ENCODE measurements at regions not wholly inside any gene's neighbourhood (a gene's known extent, or its start where the extent isn't known, plus 50 kb on each side); places are given as distances from the start of the nearest gene placed in this dataset.

DNA sequence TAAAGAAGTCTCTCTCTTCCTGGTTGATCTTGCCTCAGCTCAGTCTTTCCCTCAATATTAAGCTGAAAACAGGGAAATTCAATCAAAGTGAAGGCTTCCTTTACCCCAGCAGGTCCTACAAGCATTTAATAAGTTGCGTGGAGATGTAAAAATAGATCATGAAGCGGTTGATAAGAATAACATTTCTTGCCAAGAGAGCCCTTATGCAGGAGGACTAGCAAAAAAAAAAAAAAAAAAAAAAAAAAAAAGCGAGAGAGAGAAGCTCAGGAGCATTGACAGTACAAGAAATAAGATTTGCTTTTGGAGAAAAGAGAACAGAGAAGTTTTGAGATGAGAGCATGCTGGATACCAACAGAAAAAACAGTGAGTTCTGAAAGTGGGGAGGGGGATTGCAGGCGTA lies 112.2 kb upstream of the CLMP start:
- no peak for DNase-seq (ENCODE audit: low read depth)
- H3K4me3 ChIP-seq (ENCODE audit: low read depth, low read length) = no peak overlapping the region

- no peak overlapping the region for H3K4me3 ChIP-seq (ENCODE audit: low read depth, low read length)
- no peak for DNase-seq (ENCODE audit: low read depth)
Measured at GRCh38 chr11:123306531-123306930, 111.5 kb upstream of the CLMP start.

DNA sequence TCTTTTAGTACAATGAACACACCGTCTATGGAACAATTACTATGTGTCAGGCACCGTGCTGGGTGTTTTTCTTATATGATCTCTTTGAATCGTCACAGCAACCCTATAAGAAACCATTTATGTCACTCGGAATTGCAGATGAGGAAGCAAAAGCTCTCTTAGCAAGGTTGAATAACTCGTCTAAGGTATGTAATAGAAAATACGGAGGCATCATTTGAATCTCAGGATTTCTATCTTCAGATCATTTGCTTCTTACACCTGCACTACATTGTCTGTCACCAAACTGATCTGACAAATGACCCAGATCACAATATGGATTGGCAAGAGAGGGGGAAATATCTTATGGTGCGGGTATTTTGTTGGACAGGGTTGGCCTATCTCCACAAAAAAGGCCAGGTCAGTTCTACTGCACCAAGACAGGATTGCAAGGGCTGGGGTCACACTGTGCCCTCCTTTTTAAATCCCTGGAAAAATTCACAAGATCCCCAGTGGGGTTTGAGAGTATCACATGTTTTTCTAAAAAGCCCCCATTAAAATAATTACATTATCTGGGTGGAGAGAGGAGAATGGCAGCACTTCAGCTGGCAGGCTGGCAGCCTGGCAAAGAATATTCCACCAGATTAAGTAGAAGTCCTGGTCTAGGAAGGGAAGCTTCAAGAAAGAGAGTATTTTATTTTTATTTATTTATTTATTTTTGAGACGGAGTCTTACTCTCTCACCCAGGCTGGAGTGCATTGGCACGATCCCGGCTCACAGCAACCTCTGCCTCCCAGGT lies 110.7 kb upstream of the CLMP start:
- no peak for DNase-seq (ENCODE audit: low read depth)
- H3K4me3 ChIP-seq (ENCODE audit: low read depth, low read length) = no peak overlapping the region

DNA sequence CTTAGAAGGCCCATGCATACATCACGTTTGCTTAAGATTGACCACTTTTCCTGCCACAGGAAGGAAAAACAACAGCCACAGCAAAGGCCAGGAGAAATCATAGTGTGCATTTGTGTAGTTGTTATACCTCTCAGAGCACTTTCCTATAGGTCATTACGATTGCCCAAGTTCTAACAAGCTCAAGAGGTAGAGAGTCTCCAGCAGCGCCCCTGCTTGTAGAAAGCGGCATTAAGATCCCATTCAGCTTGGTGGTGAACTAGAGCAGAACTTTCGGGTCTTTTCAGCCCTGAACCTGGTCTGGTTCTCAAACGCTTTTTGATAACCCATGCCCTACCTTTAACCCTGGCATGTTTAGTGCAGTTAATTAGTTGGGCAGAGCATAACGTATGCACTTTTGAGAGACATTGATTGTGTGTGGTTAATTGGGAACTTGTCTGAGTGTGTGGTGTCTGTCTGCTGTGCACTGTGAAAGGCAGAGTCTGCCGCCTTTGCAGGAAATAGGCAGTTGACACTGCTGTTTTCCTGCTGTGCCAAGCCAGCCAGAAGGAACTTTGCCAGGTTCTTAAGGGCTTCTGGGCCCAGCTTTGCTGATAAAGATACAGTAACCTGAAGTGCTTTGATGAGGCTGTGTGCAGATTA lies 109.9 kb upstream of the CLMP start:
- no peak for DNase-seq (ENCODE audit: low read depth)
- H3K4me3 ChIP-seq (ENCODE audit: low read depth, low read length) = no peak overlapping the region

- no peak for DNase-seq (ENCODE audit: low read depth)
- no peak overlapping the region for H3K4me3 ChIP-seq (ENCODE audit: low read depth, low read length)
Measured at GRCh38 chr11:123303924-123304323, 108.9 kb upstream of the CLMP start.

DNA sequence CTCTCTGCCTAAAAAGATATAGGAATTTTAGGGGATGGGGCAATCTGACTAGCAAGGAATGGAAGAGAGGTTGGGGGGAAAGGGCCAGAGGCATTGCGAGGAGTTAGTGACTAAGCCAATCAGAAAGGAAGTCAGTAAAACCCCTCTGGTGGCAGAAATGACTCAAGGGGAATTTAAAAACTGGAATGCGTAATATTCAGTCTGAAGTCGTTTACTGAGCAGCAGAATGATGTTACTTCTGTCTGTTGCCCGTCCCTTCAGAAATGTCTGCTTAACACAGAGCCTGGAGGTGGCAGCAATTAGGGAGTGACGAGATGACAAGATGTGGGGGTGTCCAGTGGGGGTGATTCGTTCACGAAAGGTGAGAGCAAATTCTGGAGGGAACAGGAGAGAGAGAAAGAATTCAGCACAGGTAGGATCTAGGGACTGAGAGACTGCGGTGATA lies 107.7 kb upstream of the CLMP start:
- no peak overlapping the region for H3K4me3 ChIP-seq (ENCODE audit: low read depth, low read length)
- peak; percentile 18 for DNase-seq (ENCODE audit: low read depth)

DNA sequence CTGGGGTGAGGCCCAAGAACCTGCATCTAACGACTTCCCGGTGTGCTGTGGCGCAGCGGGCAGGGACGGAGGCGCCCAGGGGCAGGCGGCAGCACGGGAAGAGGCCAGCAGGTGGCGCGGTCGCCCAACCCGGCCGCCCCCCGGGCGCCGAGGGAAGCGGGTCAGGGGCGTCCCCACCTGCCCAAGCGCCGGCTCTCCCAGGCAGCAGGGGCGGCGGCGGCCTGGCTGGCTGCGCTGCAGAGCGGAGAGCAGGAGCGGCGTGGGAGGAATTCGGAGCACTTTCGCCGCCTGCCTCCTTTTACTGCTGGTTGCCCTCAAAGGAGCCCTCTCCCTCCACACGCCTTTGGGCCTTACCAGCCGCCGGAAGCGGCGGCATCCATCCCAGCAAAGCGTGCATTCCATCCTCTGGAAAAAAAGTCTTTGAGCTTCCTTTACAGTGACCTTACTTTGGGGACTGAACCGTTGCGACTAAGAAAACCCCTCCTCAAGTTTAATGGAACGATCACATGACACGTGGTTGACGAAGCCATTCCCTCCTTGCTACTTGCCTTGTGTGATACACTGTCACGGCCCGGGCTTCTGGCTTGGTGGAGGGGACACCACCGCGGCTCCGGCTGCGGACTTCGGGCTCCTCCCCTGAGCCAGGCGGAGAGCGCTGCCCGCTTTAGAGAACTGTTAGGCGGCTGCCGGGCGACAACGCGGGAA lies 106.8 kb upstream of the CLMP start:
- H3K4me3 ChIP-seq (ENCODE audit: low read depth, low read length) = peak overlapping the region; percentile 44

GRCh38 chr11:123301013-123301591 lies 106.1 kb upstream of the CLMP start:
- DNase-seq (ENCODE audit: low read depth) = peak; percentile 40
- peak overlapping the region; percentile 44 for H3K4me3 ChIP-seq (ENCODE audit: low read depth, low read length)

More for the DNA sequence above, 106.8 kb upstream of the CLMP start:
- no peak for DNase-seq (ENCODE audit: low read depth)

DNA sequence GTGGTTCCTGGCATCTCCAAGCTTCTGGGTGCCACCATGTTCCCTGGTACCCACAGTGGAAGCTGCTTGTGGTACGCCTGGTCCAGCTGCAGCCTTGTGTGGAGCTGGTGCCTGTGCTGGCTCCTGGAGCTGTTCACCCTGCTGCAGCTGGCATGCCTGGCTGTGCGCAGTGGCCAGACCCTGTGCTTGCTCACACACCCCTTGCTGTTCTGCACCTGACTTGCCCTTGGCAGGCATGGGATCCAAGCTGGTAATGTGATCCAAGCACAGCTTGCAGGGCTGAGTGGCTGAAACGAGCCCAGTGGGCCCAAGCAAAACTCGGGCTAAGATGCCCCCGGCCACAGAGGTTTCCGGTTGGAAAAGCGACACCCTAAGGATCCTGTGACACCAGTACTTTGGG lies 104.7 kb upstream of the CLMP start:
- no peak overlapping the region for H3K4me3 ChIP-seq (ENCODE audit: low read depth, low read length)
- no peak for DNase-seq (ENCODE audit: low read depth)

GRCh38 chr11:123298488-123299447 lies 103.7 kb upstream of the CLMP start:
- no peak for DNase-seq (ENCODE audit: low read depth)

GRCh38 chr11:123292647-123293046 lies 97.6 kb upstream of the CLMP start:
- no peak overlapping the region for H3K4me3 ChIP-seq (ENCODE audit: low read depth, low read length)
- DNase-seq (ENCODE audit: low read depth) = no peak

More at GRCh38 chr11:123298488-123299447, 103.7 kb upstream of the CLMP start:
- H3K4me3 ChIP-seq (ENCODE audit: low read depth, low read length) = no peak overlapping the region

DNA sequence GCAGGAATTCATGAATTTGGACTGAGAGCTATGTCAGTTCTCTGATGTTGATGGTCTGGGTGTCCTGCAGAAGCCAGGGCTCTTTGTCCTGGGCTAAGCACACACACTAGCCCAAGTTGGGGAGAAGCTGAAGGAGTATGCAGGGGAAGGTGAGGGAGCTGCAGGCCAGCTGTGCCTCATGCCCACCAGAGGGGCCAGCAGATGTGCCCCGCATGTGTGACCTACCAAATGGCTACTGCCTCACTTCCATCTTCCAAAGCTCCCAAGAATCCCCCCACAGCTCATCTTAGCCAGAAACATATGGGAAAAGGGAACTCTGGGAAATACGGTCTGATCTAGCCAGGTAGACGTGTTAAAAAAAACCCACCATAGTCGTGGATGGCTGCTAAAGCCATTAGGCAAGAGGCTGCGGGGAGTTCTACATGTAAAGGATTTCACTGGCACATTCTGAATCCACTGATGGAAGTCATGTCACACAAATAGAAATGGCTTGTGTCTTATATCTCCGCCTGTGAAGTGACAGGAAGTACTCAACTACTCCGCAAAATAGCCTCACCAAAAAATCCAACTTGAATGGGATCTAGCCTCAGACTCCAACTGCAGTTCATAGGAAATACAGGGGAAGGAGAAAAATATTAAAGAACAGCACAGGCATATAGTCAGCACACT lies 96.3 kb upstream of the CLMP start:
- no peak overlapping the region for H3K4me3 ChIP-seq (ENCODE audit: low read depth, low read length)
- no peak for DNase-seq (ENCODE audit: low read depth)

DNA sequence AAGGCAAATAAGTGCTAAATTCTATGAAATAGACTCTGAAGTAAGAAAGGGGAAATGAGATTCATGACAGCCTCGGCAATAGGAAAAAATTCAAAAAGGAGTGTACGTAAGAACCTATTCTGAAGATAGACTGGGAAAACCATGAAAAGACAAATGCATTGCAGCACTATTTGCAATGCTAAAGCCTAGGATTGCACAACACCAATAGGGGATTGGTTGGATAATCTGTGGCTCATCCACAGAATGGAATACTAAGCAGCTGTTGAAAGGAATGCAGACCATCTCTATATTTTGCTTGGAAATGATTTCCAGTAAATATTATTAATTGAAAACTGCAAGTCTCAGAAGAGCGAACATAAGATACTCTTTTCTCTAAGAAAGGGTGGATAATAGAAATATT lies 91.7 kb upstream of the CLMP start:
- no peak overlapping the region for H3K4me3 ChIP-seq (ENCODE audit: low read depth, low read length)
- no peak for DNase-seq (ENCODE audit: low read depth)

DNA sequence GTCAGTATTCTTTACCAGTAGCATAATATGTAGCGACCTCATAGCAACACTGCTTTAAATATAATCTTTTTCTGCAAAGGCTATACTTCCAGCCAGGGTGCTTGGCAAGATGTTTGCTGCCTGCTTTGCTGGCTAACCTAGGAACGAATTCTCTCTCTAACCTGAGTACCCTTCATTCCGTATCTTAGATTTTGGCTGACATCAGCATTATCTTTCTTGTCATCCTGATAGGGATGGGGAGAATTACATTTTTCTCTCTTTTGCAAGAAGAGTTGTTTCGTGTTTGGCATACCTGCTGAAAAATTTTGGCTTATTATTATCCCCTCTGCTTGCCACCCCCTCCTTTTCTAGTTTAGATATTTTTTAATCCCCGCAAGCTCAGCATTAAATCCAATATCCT lies 91.2 kb upstream of the CLMP start:
- no peak for DNase-seq (ENCODE audit: low read depth)
- H3K4me3 ChIP-seq (ENCODE audit: low read depth, low read length) = no peak overlapping the region

GRCh38 chr11:123284454-123284853 lies 89.4 kb upstream of the CLMP start:
- H3K4me3 ChIP-seq (ENCODE audit: low read depth, low read length) = no peak overlapping the region
- DNase-seq (ENCODE audit: low read depth) = no peak

DNA sequence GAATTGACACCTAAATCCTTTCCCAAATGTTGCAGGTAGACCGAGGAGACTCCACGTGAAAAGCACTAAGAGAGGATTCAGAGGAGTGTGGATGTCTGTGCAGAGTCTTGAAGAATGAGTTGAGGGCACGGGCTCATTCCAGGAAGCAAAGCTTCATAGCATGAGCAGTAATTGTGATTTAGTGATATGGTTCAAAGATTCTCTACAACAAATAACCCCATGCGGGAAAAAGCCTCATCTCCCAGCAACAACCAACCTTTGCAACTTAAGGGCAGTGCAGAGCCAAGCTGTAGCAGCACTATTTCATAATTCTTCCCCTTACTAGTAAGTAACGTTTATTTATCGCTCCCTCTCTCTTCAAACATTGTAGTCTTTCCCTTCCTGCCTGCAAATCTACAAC lies 87.5 kb upstream of the CLMP start:
- no peak overlapping the region for H3K4me3 ChIP-seq (ENCODE audit: low read depth, low read length)
- no peak for DNase-seq (ENCODE audit: low read depth)

GRCh38 chr11:123273616-123274015 lies 78.6 kb upstream of the CLMP start:
- no peak for DNase-seq (ENCODE audit: low read depth)
- no peak overlapping the region for H3K4me3 ChIP-seq (ENCODE audit: low read depth, low read length)

DNA sequence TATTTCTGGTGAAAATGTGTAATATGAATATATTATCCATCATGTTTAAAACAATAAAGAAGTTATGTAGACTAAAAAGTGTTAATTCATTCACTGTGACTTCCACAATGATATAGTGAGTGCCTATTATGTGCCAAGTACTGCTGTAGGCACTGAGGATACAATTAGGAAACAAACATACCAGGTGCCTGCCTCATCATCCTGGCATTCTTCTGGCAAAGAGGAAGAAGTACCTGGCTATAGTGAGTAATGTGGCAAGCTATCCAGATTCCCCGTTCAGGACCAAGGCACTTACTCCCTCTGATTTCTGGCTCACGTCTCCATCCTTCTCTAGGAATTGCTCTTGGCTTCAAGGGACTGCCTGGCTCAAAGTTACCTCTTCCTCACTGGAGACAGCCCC lies 77.5 kb upstream of the CLMP start:
- no peak for DNase-seq (ENCODE audit: low read depth)
- no peak overlapping the region for H3K4me3 ChIP-seq (ENCODE audit: low read depth, low read length)

- H3K4me3 ChIP-seq (ENCODE audit: low read depth, low read length) = no peak overlapping the region
- no peak for DNase-seq (ENCODE audit: low read depth)
Measured at GRCh38 chr11:123268156-123268555, 73.1 kb upstream of the CLMP start.
